T1000 (cell line): ENCODE measurements at regions not wholly inside any gene's neighbourhood (a gene's known extent, or its start where the extent isn't known, plus 50 kb on each side); places are given as distances from the start of the nearest gene placed in this dataset.

ENCODE experiments used
- DNase-seq: peaks from one replicate; lab custom pipeline; 2025; ENCODE audit warnings: mixed read lengths; lab: John Stamatoyannopoulos, UW

GRCh38 chr12:88251798-88252197 lies 109.7 kb downstream of the TMTC3 start:
- no peak for DNase-seq

- DNase-seq, result no peak
These were observed 111.4 kb downstream of the TMTC3 start for GRCh38 chr12:88253371-88253978.

GRCh38 chr12:88255224-88255623 lies 113.1 kb downstream of the TMTC3 start:
- no peak for DNase-seq

- no peak for DNase-seq
These were observed 113.7 kb downstream of the TMTC3 start for GRCh38 chr12:88255847-88256246.

GRCh38 chr12:88258396-88258795 lies 116.3 kb downstream of the TMTC3 start:
- no peak for DNase-seq

- DNase-seq, result no peak
These were observed 124.8 kb downstream of the TMTC3 start for GRCh38 chr12:88266806-88267360.

GRCh38 chr12:88267630-88268029 lies 125.5 kb downstream of the TMTC3 start:
- no peak for DNase-seq

- no peak for DNase-seq
These were observed 130.3 kb downstream of the TMTC3 start for GRCh38 chr12:88272456-88272855.

GRCh38 chr12:88273450-88273849 lies 131.3 kb downstream of the TMTC3 start:
- no peak for DNase-seq

GRCh38 chr12:88273875-88274274 lies 131.8 kb downstream of the TMTC3 start:
- no peak for DNase-seq

- DNase-seq, result no peak
These were observed 149.5 kb downstream of the TMTC3 start for GRCh38 chr12:88291498-88292131.

- no peak for DNase-seq
These were observed 156.0 kb downstream of the TMTC3 start for GRCh38 chr12:88298014-88298682.

GRCh38 chr12:88298761-88299242 lies 156.7 kb downstream of the TMTC3 start:
- DNase-seq, result peak; percentile 87

- DNase-seq, result peak; percentile 100
These were observed 157.5 kb downstream of the TMTC3 start for GRCh38 chr12:88299567-88300101.

- DNase-seq, result no peak
These were observed 158.8 kb downstream of the TMTC3 start for GRCh38 chr12:88300931-88301330.

- no peak for DNase-seq
These were observed 161.2 kb downstream of the TMTC3 start for GRCh38 chr12:88303335-88303734.

GRCh38 chr12:88305254-88305890 lies 163.3 kb downstream of the TMTC3 start:
- no peak for DNase-seq

GRCh38 chr12:88306471-88307069 lies 164.5 kb downstream of the TMTC3 start:
- DNase-seq, result no peak

GRCh38 chr12:88307961-88308360 lies 165.9 kb downstream of the TMTC3 start:
- no peak for DNase-seq

GRCh38 chr12:88308825-88309224 lies 166.7 kb downstream of the TMTC3 start:
- DNase-seq, result peak; percentile 69

- DNase-seq, result no peak
These were observed 167.4 kb downstream of the TMTC3 start for GRCh38 chr12:88309546-88309945.

- peak; percentile 91 for DNase-seq
These were observed 168.0 kb downstream of the TMTC3 start for GRCh38 chr12:88310069-88310468.
